ENCODE measurements at regions not wholly inside any gene's neighbourhood (a gene's known extent, or its start where the extent isn't known, plus 50 kb on each side); places are given as distances from the start of the nearest gene placed in this dataset.

GRCh38 chr12:46676396-46676795 lies 149.4 kb downstream of the SLC38A4 start:
- Histone ChIP-seq H3K4me1 (no peaks in the 10 kb centered on the region), H3K4me3 (no peak overlapping the region), H3K9me3 (no peaks in the 10 kb centered on the region), H3K27me3 (no peaks in the 10 kb centered on the region), H3K36me3 (no peaks in the 10 kb centered on the region), H3K27ac (no peak overlapping the region)
- TF ChIP-seq CTCF (IDR thresholded peaks at IDR 0.05) = no peak
- DNase-seq (ENCODE audit: low spot score) = no peak

DNA sequence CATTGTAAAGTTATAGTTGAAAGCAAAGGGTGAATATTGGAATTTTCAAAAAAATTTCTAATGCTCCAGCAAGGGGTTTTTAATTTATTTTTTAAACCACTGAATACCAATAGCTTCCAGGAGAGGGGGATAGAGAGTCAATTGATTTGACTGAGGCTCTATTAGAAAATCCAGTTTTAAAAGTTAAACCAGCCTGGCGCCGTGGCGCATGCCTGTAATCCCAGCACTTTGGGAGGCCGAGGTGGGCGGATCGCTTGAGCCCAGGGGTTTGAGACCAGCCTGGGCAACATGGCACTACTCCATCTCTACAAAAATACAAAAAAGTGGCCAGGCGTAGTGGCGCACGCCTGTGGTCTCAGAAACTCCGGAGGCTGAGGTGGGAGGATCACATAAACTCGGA lies 150.1 kb downstream of the SLC38A4 start:
- no peak for DNase-seq (ENCODE audit: low spot score)
- H3K9me3 ChIP-seq = no peaks in the 10 kb centered on the region
- no peaks in the 10 kb centered on the region for H3K36me3 ChIP-seq
- H3K4me3 ChIP-seq = peak overlapping the region in 1 of 2 donors; percentile 11
- peak; percentile 56 to 79 for TF ChIP-seq CTCF (IDR thresholded peaks at IDR 0.05)
- H3K27ac ChIP-seq = no peak overlapping the region
- no peaks in the 10 kb centered on the region for H3K27me3 ChIP-seq
- H3K4me1 ChIP-seq = no peaks in the 10 kb centered on the region

DNA sequence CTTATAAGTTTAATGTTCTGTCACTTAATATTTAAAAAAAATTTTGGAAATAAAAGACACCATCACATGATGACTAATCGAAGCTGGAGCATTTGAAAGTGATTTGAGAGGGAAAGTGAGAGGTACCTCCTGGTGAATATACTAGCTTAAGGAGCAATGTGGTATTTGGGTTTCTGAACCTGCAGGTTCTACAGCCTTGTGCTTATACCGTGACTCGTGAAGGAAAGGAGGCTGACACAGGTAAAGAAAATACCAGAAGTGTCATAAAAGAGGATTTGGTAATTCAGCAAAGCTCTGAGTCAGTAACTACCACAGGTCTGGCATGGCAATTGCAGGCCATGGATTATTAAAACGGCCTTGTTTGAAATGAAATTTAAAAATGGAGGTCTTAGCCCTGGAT lies 151.0 kb downstream of the SLC38A4 start:
- no peaks in the 10 kb centered on the region for H3K9me3 ChIP-seq
- TF ChIP-seq CTCF (IDR thresholded peaks at IDR 0.05) = no peak
- H3K27ac ChIP-seq = no peak overlapping the region
- no peak overlapping the region for H3K4me3 ChIP-seq
- H3K27me3 ChIP-seq = no peaks in the 10 kb centered on the region
- no peaks in the 10 kb centered on the region for H3K4me1 ChIP-seq
- H3K36me3 ChIP-seq = no peaks in the 10 kb centered on the region
- no peak for DNase-seq (ENCODE audit: low spot score)

GRCh38 chr12:46674129-46674528 lies 151.7 kb downstream of the SLC38A4 start:
- DNase-seq (ENCODE audit: low spot score) = no peak
- no peaks in the 10 kb centered on the region for H3K9me3 ChIP-seq
- H3K4me1 ChIP-seq = no peaks in the 10 kb centered on the region
- H3K4me3 ChIP-seq = no peak overlapping the region
- TF ChIP-seq CTCF (IDR thresholded peaks at IDR 0.05) = no peak
- H3K27me3 ChIP-seq = no peaks in the 10 kb centered on the region
- no peaks in the 10 kb centered on the region for H3K36me3 ChIP-seq
- H3K27ac ChIP-seq = no peak overlapping the region

GRCh38 chr12:46671102-46671501 lies 154.7 kb downstream of the SLC38A4 start:
- H3K27ac ChIP-seq = peak overlapping the region in 1 of 2 donors; percentile 20
- TF ChIP-seq CTCF (IDR thresholded peaks at IDR 0.05) = no peak
- H3K4me3 ChIP-seq = no peak overlapping the region
- H3K4me1 ChIP-seq = no peaks in the 10 kb centered on the region
- no peaks in the 10 kb centered on the region for H3K9me3 ChIP-seq
- no peak for DNase-seq (ENCODE audit: low spot score)
- no peaks in the 10 kb centered on the region for H3K36me3 ChIP-seq
- no peaks in the 10 kb centered on the region for H3K27me3 ChIP-seq

DNA sequence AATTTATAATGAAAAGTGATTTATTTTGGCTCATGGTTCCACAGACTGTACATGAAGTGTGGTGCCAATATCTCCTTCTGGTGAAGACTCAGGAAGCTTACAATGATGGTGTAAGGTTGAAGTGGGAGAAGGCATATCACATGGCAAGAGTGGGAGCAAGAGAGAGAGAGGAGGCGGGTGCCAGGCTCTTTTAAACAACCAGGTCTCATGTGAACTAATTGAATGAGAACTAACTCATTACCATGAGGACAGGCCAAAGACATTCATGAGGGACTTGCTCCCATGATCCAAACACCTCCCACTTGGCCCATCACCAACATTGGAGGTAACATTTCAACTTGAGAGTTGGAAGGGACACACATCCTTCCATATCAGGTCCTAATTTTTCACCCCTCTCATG lies 155.2 kb downstream of the SLC38A4 start:
- H3K27ac ChIP-seq = peak overlapping the region in 1 of 2 donors; percentile 20
- no peak for TF ChIP-seq CTCF (IDR thresholded peaks at IDR 0.05)

More for the DNA sequence above, 155.2 kb downstream of the SLC38A4 start:
- Histone ChIP-seq H3K27me3 (no peaks in the 10 kb centered on the region), H3K4me1 (no peaks in the 10 kb centered on the region), H3K36me3 (no peaks in the 10 kb centered on the region), H3K9me3 (no peaks in the 10 kb centered on the region), H3K4me3 (no peak overlapping the region)
- DNase-seq (ENCODE audit: low spot score) = no peak

Data from right atrium auricular region (tissue), 2 donors.